ENCODE measurements at regions not wholly inside any gene's neighbourhood (a gene's known extent, or its start where the extent isn't known, plus 50 kb on each side); places are given as distances from the start of the nearest gene placed in this dataset.

- Histone ChIP-seq H3K9me3 (ENCODE audit: insufficient read depth, low read depth) (no peaks in the 10 kb centered on the region), H3K79me2 (ENCODE audit: low read depth) (no peaks in the 10 kb centered on the region), H3K4me1 (replicated peaks; ENCODE audit: insufficient read depth) (no peaks in the 10 kb centered on the region), H3K4me3 (no peak overlapping the region), H4K20me1 (ENCODE audit: insufficient read depth) (no peaks in the 10 kb centered on the region), H3K36me3 (ENCODE audit: low read depth) (no peaks in the 10 kb centered on the region), H3K27ac (no peak overlapping the region), H2AFZ (no peak overlapping the region), H3F3A (ENCODE audit: insufficient read depth, low read depth) (no peaks in the 10 kb centered on the region), H3K27me3 (ENCODE audit: insufficient read depth, low read depth) (no peaks in the 10 kb centered on the region), H3K4me2 (no peak overlapping the region), H3K9me2 (ENCODE audit: insufficient read depth) (no peaks in the 10 kb centered on the region)
- TF ChIP-seq CTCF (conservative IDR thresholded peaks at IDR 0.05) (no peak), EZH2 (IDR thresholded peaks at IDR 0.05; ENCODE audit: low read depth) (no peak)
- CTCF ChIA-PET, result no interaction called here
- POLR2A ChIA-PET (ENCODE audit: unreplicated experiment), result no interaction called here
- no peak for DNase-seq
- intact Hi-C loops (cut with micrococcal nuclease; ENCODE audit: unreplicated experiment), result no loop called here
- no TSS peak for BruUV-seq (replicated peaks)
Measured at GRCh38 chr9:11663913-11664312, 1029.3 kb upstream of the TYRP1 start.

GRCh38 chr9:11676821-11677220, 1016.4 kb upstream of the TYRP1 start:
- POLR2A ChIA-PET (ENCODE audit: unreplicated experiment), result no interaction called here
- Histone ChIP-seq H3K4me3 (no peak overlapping the region), H3F3A (ENCODE audit: insufficient read depth, low read depth) (no peaks in the 10 kb centered on the region), H3K36me3 (ENCODE audit: low read depth) (no peaks in the 10 kb centered on the region), H3K4me2 (no peak overlapping the region), H4K20me1 (ENCODE audit: insufficient read depth) (no peaks in the 10 kb centered on the region), H3K27ac (no peak overlapping the region), H3K79me2 (ENCODE audit: low read depth) (no peaks in the 10 kb centered on the region), H2AFZ (no peak overlapping the region), H3K27me3 (ENCODE audit: insufficient read depth, low read depth) (no peaks in the 10 kb centered on the region), H3K9me2 (ENCODE audit: insufficient read depth) (no peaks in the 10 kb centered on the region), H3K4me1 (replicated peaks; ENCODE audit: insufficient read depth) (no peaks in the 10 kb centered on the region), H3K9me3 (ENCODE audit: insufficient read depth, low read depth) (no peaks in the 10 kb centered on the region)
- DNase-seq, result no peak
- no TSS peak for BruUV-seq (replicated peaks)
- intact Hi-C loops (cut with micrococcal nuclease; ENCODE audit: unreplicated experiment), result no loop called here
- TF ChIP-seq CTCF (conservative IDR thresholded peaks at IDR 0.05) (no peak), EZH2 (IDR thresholded peaks at IDR 0.05; ENCODE audit: low read depth) (no peak)
- CTCF ChIA-PET, result no interaction called here

DNA sequence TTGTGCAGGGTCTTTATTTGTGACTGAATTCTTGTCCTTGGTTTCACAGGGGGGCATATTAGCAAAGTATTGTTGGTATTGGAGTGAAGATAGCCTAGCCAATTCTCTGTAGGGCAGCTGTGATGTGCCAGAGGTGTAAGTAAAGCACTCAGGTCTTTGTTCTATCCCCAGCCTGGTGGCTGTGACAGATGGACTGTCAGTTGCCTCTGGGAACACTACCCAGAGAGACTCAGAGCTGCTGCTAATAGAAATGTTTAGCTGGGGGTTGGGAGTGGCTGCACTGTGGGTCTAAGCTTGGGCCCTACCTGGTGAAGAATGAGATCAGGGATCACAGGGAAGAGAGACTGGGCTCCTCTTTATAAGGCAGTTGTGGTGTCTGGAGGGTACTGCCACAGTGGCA, 1006.5 kb upstream of the TYRP1 start:
- Histone ChIP-seq H3K27ac (no peak overlapping the region), H3K79me2 (ENCODE audit: low read depth) (no peaks in the 10 kb centered on the region), H3K4me3 (no peak overlapping the region), H2AFZ (no peak overlapping the region), H3K36me3 (ENCODE audit: low read depth) (no peaks in the 10 kb centered on the region), H3K4me1 (replicated peaks; ENCODE audit: insufficient read depth) (no peaks in the 10 kb centered on the region), H4K20me1 (ENCODE audit: insufficient read depth) (no peaks in the 10 kb centered on the region), H3K9me3 (ENCODE audit: insufficient read depth, low read depth) (no peaks in the 10 kb centered on the region), H3K9me2 (ENCODE audit: insufficient read depth) (no peaks in the 10 kb centered on the region), H3K27me3 (ENCODE audit: insufficient read depth, low read depth) (no peaks in the 10 kb centered on the region), H3F3A (ENCODE audit: insufficient read depth, low read depth) (no peaks in the 10 kb centered on the region), H3K4me2 (no peak overlapping the region)
- ChIA-PET POLR2A (ENCODE audit: unreplicated experiment) (no interaction called here), CTCF (no interaction called here)
- DNase-seq, result no peak
- no TSS peak for BruUV-seq (replicated peaks)
- intact Hi-C loops (cut with micrococcal nuclease; ENCODE audit: unreplicated experiment), result no loop called here
- no peak for TF ChIP-seq CTCF (conservative IDR thresholded peaks at IDR 0.05)
- no peak for TF ChIP-seq EZH2 (IDR thresholded peaks at IDR 0.05; ENCODE audit: low read depth)

All from PC-9 (cell line).